Prostate gland (tissue), 2 donors: ENCODE measurements at regions not wholly inside any gene's neighbourhood (a gene's known extent, or its start where the extent isn't known, plus 50 kb on each side); places are given as distances from the start of the nearest gene placed in this dataset.

Experiments
- POLR2A ChIP-seq: fragments of 450-650 bp; IDR thresholded peaks from one replicate; pipeline ENCODE4 v1.6.1; 2016; ENCODE audit warnings: antibody characterized with exemption, mild to moderate bottlenecking
- POLR2AphosphoS5 ChIP-seq: sonication (generic); formaldehyde crosslinking; IDR thresholded peaks from one replicate; pipeline ENCODE4 v1.6.1; 2017; ENCODE audit warnings: antibody characterized with exemption
- TF ChIP-seq, protein P1 (sequence below), 4 experiments: fragments of 200-600 bp in 2 of 4; fragments of 450-650 bp in 2 of 4; sonication (generic) in 2 of 4; IDR thresholded peaks; 1 replicate in 3 of 4; 2 replicates in 1 of 4; pipeline ENCODE4 v1.5.1; 2016 to 2019; ENCODE audit warnings: antibody characterized with exemption in 4 of 4, mild to moderate bottlenecking in 2 of 4, moderate library complexity in 2 of 4

GRCh38 chr4:136524039-136524438 is 1008.3 kb downstream of the PCDH18 start:
- TF ChIP-seq, protein P1, sequence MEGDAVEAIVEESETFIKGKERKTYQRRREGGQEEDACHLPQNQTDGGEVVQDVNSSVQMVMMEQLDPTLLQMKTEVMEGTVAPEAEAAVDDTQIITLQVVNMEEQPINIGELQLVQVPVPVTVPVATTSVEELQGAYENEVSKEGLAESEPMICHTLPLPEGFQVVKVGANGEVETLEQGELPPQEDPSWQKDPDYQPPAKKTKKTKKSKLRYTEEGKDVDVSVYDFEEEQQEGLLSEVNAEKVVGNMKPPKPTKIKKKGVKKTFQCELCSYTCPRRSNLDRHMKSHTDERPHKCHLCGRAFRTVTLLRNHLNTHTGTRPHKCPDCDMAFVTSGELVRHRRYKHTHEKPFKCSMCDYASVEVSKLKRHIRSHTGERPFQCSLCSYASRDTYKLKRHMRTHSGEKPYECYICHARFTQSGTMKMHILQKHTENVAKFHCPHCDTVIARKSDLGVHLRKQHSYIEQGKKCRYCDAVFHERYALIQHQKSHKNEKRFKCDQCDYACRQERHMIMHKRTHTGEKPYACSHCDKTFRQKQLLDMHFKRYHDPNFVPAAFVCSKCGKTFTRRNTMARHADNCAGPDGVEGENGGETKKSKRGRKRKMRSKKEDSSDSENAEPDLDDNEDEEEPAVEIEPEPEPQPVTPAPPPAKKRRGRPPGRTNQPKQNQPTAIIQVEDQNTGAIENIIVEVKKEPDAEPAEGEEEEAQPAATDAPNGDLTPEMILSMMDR (IDR thresholded peaks at IDR 0.05) = no peak
- TF ChIP-seq POLR2A (no peak), POLR2AphosphoS5 (no peak)
